ENCODE measurements at regions not wholly inside any gene's neighbourhood (a gene's known extent, or its start where the extent isn't known, plus 50 kb on each side); places are given as distances from the start of the nearest gene placed in this dataset.
"Not testable (repeated sequence)": the region's sequence is repeated elsewhere in the genome, so short reads cannot be mapped to it uniquely, and the experiment has no call there.

GRCh38 chr1:85520826-85521820 lies 56.2 kb upstream of the DDAH1 start:
- DNase-seq: not testable (repeated sequence)

GRCh38 chr1:85522458-85522857 lies 57.5 kb upstream of the DDAH1 start:
- BruUV-seq (replicated peaks); CTCF ChIA-PET; H3K27me3 Mint-ChIP-seq (ENCODE audit: unreplicated experiment); intact Hi-C loops (cut with micrococcal nuclease; ENCODE audit: unreplicated experiment); H3K27ac Mint-ChIP-seq (ENCODE audit: unreplicated experiment); H3K4me1 Mint-ChIP-seq (ENCODE audit: low read depth, unreplicated experiment); H3K4me3 Mint-ChIP-seq (ENCODE audit: low read depth, unreplicated experiment); DNase-seq; H3K36me3 Mint-ChIP-seq (ENCODE audit: insufficient read depth, unreplicated experiment); H3K9me3 Mint-ChIP-seq (ENCODE audit: low read depth, unreplicated experiment): not testable (repeated sequence)

More at GRCh38 chr1:85520826-85521820, 56.2 kb upstream of the DDAH1 start:
- H3K4me3 Mint-ChIP-seq (ENCODE audit: low read depth, unreplicated experiment); H3K36me3 Mint-ChIP-seq (ENCODE audit: insufficient read depth, unreplicated experiment); H3K27ac Mint-ChIP-seq (ENCODE audit: unreplicated experiment); H3K27me3 Mint-ChIP-seq (ENCODE audit: unreplicated experiment); CTCF ChIA-PET; H3K4me1 Mint-ChIP-seq (ENCODE audit: low read depth, unreplicated experiment); H3K9me3 Mint-ChIP-seq (ENCODE audit: low read depth, unreplicated experiment); BruUV-seq (replicated peaks); intact Hi-C loops (cut with micrococcal nuclease; ENCODE audit: unreplicated experiment): not testable (repeated sequence)

GRCh38 chr1:85523061-85523460 lies 57.5 kb upstream of the CCN1 start:
- H3K9me3 Mint-ChIP-seq (ENCODE audit: low read depth, unreplicated experiment); H3K27ac Mint-ChIP-seq (ENCODE audit: unreplicated experiment); intact Hi-C loops (cut with micrococcal nuclease; ENCODE audit: unreplicated experiment); H3K4me1 Mint-ChIP-seq (ENCODE audit: low read depth, unreplicated experiment); H3K36me3 Mint-ChIP-seq (ENCODE audit: insufficient read depth, unreplicated experiment); H3K27me3 Mint-ChIP-seq (ENCODE audit: unreplicated experiment); DNase-seq; CTCF ChIA-PET; BruUV-seq (replicated peaks); H3K4me3 Mint-ChIP-seq (ENCODE audit: low read depth, unreplicated experiment): not testable (repeated sequence)

- intact Hi-C loops (cut with micrococcal nuclease; ENCODE audit: unreplicated experiment); H3K27ac Mint-ChIP-seq (ENCODE audit: unreplicated experiment); DNase-seq; CTCF ChIA-PET; H3K4me1 Mint-ChIP-seq (ENCODE audit: low read depth, unreplicated experiment); BruUV-seq (replicated peaks); H3K9me3 Mint-ChIP-seq (ENCODE audit: low read depth, unreplicated experiment); H3K36me3 Mint-ChIP-seq (ENCODE audit: insufficient read depth, unreplicated experiment); H3K27me3 Mint-ChIP-seq (ENCODE audit: unreplicated experiment); H3K4me3 Mint-ChIP-seq (ENCODE audit: low read depth, unreplicated experiment): not testable (repeated sequence)
Observed at GRCh38 chr1:85524281-85524886, 56.2 kb upstream of the CCN1 start.

GRCh38 chr1:85525591-85525991 lies 55.0 kb upstream of the CCN1 start:
- intact Hi-C loops (cut with micrococcal nuclease; ENCODE audit: unreplicated experiment); BruUV-seq (replicated peaks); H3K9me3 Mint-ChIP-seq (ENCODE audit: low read depth, unreplicated experiment); H3K36me3 Mint-ChIP-seq (ENCODE audit: insufficient read depth, unreplicated experiment); H3K4me3 Mint-ChIP-seq (ENCODE audit: low read depth, unreplicated experiment); CTCF ChIA-PET; H3K27ac Mint-ChIP-seq (ENCODE audit: unreplicated experiment); DNase-seq; H3K4me1 Mint-ChIP-seq (ENCODE audit: low read depth, unreplicated experiment); H3K27me3 Mint-ChIP-seq (ENCODE audit: unreplicated experiment): not testable (repeated sequence)

GRCh38 chr1:85526216-85526615 lies 54.3 kb upstream of the CCN1 start:
- H3K9me3 Mint-ChIP-seq (ENCODE audit: low read depth, unreplicated experiment); intact Hi-C loops (cut with micrococcal nuclease; ENCODE audit: unreplicated experiment); H3K4me1 Mint-ChIP-seq (ENCODE audit: low read depth, unreplicated experiment); BruUV-seq (replicated peaks); H3K27ac Mint-ChIP-seq (ENCODE audit: unreplicated experiment); DNase-seq; H3K27me3 Mint-ChIP-seq (ENCODE audit: unreplicated experiment); H3K36me3 Mint-ChIP-seq (ENCODE audit: insufficient read depth, unreplicated experiment); CTCF ChIA-PET; H3K4me3 Mint-ChIP-seq (ENCODE audit: low read depth, unreplicated experiment): not testable (repeated sequence)

- peak; percentile 65 for DNase-seq
- H3K4me3 Mint-ChIP-seq (ENCODE audit: low read depth, unreplicated experiment): peak overlapping the region; percentile 5
- H3K9me3 Mint-ChIP-seq (ENCODE audit: low read depth, unreplicated experiment); H3K27ac Mint-ChIP-seq (ENCODE audit: unreplicated experiment); BruUV-seq (replicated peaks); CTCF ChIA-PET; H3K27me3 Mint-ChIP-seq (ENCODE audit: unreplicated experiment); H3K4me1 Mint-ChIP-seq (ENCODE audit: low read depth, unreplicated experiment); intact Hi-C loops (cut with micrococcal nuclease; ENCODE audit: unreplicated experiment); H3K36me3 Mint-ChIP-seq (ENCODE audit: insufficient read depth, unreplicated experiment): not testable (repeated sequence)
Observed at GRCh38 chr1:85527145-85527544, 53.4 kb upstream of the CCN1 start.
